H1 (cell line): ENCODE measurements at regions not wholly inside any gene's neighbourhood (a gene's known extent, or its start where the extent isn't known, plus 50 kb on each side); places are given as distances from the start of the nearest gene placed in this dataset.

Source experiments
- BACH1 ChIP-seq: IDR thresholded peaks from 2 replicates; pipeline ENCODE4 v1.6.1; 2012; ENCODE audit warnings: low read length, improper control_type of control experiment
- EGR1 ChIP-seq: IDR thresholded peaks from 2 replicates; pipeline ENCODE4 v1.6.1; 2011; ENCODE audit warnings: low read depth, low read length, borderline replicate concordance
- FOSL1 ChIP-seq: IDR thresholded peaks from 2 replicates; pipeline ENCODE4 v1.6.1; 2011; ENCODE audit warnings: mild to moderate bottlenecking, low read depth, low read length, moderate library complexity; ENCODE audit not compliant: insufficient read depth
- GABPA ChIP-seq: IDR thresholded peaks from 2 replicates; pipeline ENCODE4 v1.6.1; 2011; ENCODE audit warnings: mild to moderate bottlenecking, low read length, moderate library complexity, borderline replicate concordance; ENCODE audit not compliant: insufficient read depth
- HDAC2 ChIP-seq, 2 experiments: fragments of 300-600 bp in 1 of 2; sonication (generic) in 1 of 2; IDR thresholded peaks; 2 replicates each; pipeline ENCODE4 v1.6.1; 2011 to 2012; ENCODE audit warnings: low read depth in 2 of 2, low read length in 2 of 2, mild to moderate bottlenecking in 2 of 2, moderate library complexity in 2 of 2, borderline replicate concordance in 1 of 2, inconsistent platforms in 1 of 2
- MAX ChIP-seq: IDR thresholded peaks from 2 replicates; pipeline ENCODE4 v1.6.1; 2012; ENCODE audit warnings: inconsistent platforms
- POU5F1 ChIP-seq: IDR thresholded peaks from 2 replicates; pipeline ENCODE4 v1.6.1; 2011; ENCODE audit warnings: low read depth, mild to moderate bottlenecking, low read length, moderate library complexity
- RAD21 ChIP-seq, 2 experiments: IDR thresholded peaks in 1 of 2; conservative IDR thresholded peaks in 1 of 2; 2 replicates each; pipeline ENCODE4 v1.6.1; 2011; ENCODE audit warnings: low read depth in 2 of 2, low read length in 2 of 2, improper control_type of control experiment in 1 of 2, inconsistent platforms in 1 of 2, mild to moderate bottlenecking in 1 of 2, moderate library complexity in 1 of 2
- RXRA ChIP-seq: IDR thresholded peaks from 2 replicates; pipeline ENCODE4 v1.6.1; 2011; ENCODE audit warnings: low read depth, mild to moderate bottlenecking, low read length, moderate library complexity; ENCODE audit not compliant: insufficient read depth
- SRF ChIP-seq: IDR thresholded peaks from 2 replicates; pipeline ENCODE4 v1.6.1; 2011; ENCODE audit warnings: mild to moderate bottlenecking, low read depth, low read length, moderate library complexity
- TBP ChIP-seq: IDR thresholded peaks from 2 replicates; pipeline ENCODE4 v1.6.1; 2011; ENCODE audit warnings: low read depth, low read length, improper control_type of control experiment
- TCF12 ChIP-seq: IDR thresholded peaks from 2 replicates; pipeline ENCODE4 v1.6.1; 2011; ENCODE audit warnings: low read depth, mild to moderate bottlenecking, low read length

- no peak for TF ChIP-seq RXRA
- peak; percentile 97 to 98 for TF ChIP-seq RAD21 (IDR thresholded peaks at IDR 0.05 in 1 of 2, conservative IDR thresholded peaks at IDR 0.05 in 1 of 2; ENCODE audit: low read depth in 2 of 2, low read length in 2 of 2)
- TF ChIP-seq MAX = no peak
- TF ChIP-seq BACH1 = no peak
- no peak for TF ChIP-seq SRF
- no peak for TF ChIP-seq EGR1
- TF ChIP-seq TBP = no peak
- TF ChIP-seq GABPA = no peak
- TF ChIP-seq HDAC2 (IDR thresholded peaks at IDR 0.05; ENCODE audit: borderline replicate concordance in 1 of 2, low read depth in 2 of 2, low read length in 2 of 2) = no peak
- 0 out of 2 replicates have a peak, but pooled peaks have one; percentile 24 for TF ChIP-seq TCF12
- no peak for TF ChIP-seq FOSL1
- TF ChIP-seq POU5F1 = no peak
Measured at GRCh38 chr4:181143250-181143854, 1099.8 kb upstream of the TENM3 start (continued).
